Thyroid gland (tissue), 4 donors: ENCODE measurements at regions not wholly inside any gene's neighbourhood (a gene's known extent, or its start where the extent isn't known, plus 50 kb on each side); places are given as distances from the start of the nearest gene placed in this dataset.

Experiments
- CTCF ChIP-seq, 6 experiments: fragments of 200-600 bp in 3 of 6; fragments of 450-650 bp in 3 of 6; sonication (generic) in 3 of 6; IDR thresholded peaks; one replicate each; pipeline ENCODE4 v1.5.1; 2016 to 2019; ENCODE audit warnings: antibody characterized with exemption in 6 of 6, mild to moderate bottlenecking in 2 of 6, inconsistent platforms in 1 of 6, moderate library complexity in 1 of 6
- POLR2A ChIP-seq, 2 donors: fragments of 450-650 bp; IDR thresholded peaks; one replicate each; pipeline ENCODE4 v1.6.1; 2017; ENCODE audit warnings: antibody characterized with exemption in 2 of 2, mild to moderate bottlenecking in 2 of 2, moderate library complexity in 1 of 2

GRCh38 chr6:110550353-110550752 is 73.9 kb upstream of the SLC22A16 start:
- TF ChIP-seq CTCF (IDR thresholded peaks at IDR 0.05) (no peak), POLR2A (IDR thresholded peaks at IDR 0.05) (no peak)
